HL-60 (cell line): ENCODE measurements at regions not wholly inside any gene's neighbourhood (a gene's known extent, or its start where the extent isn't known, plus 50 kb on each side); places are given as distances from the start of the nearest gene placed in this dataset.

ENCODE experiments used
- CTCF ChIP-seq: IDR thresholded peaks from one replicate; pipeline ENCODE4 v1.5.1; 2011; ENCODE audit warnings: low read length, control low read depth, inconsistent platforms; ENCODE audit not compliant: insufficient read depth
- TF ChIP-seq, protein P1 (sequence below): IDR thresholded peaks from 2 replicates; pipeline ENCODE4 v1.6.1; 2012; ENCODE audit warnings: low read depth; ENCODE audit not compliant: insufficient replicate concordance

DNA sequence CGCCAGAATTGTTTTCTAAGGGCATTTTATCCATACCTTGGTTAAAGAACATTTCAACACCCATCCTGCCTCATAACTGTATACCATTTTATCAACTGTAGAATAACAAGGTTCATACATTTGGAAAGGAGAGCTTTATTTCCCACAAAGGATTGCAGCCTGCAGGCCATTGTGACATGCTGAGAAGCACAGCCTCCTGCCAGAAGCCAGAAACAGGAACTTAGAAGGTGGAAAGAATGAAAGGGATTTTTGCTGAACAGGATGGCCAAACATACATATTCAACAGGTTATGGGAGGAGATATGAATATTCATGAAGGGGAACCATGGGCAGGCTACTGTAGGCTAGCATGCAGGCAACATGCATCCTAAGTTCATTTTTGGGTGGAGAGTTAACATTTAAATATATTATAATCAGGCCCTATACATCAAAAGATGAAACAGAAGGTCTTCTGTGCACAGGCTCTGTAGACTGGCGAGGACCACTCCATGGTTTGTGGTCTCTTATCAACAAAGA is 59.9 kb upstream of the DIRAS2 start:
- TF ChIP-seq, protein P1, sequence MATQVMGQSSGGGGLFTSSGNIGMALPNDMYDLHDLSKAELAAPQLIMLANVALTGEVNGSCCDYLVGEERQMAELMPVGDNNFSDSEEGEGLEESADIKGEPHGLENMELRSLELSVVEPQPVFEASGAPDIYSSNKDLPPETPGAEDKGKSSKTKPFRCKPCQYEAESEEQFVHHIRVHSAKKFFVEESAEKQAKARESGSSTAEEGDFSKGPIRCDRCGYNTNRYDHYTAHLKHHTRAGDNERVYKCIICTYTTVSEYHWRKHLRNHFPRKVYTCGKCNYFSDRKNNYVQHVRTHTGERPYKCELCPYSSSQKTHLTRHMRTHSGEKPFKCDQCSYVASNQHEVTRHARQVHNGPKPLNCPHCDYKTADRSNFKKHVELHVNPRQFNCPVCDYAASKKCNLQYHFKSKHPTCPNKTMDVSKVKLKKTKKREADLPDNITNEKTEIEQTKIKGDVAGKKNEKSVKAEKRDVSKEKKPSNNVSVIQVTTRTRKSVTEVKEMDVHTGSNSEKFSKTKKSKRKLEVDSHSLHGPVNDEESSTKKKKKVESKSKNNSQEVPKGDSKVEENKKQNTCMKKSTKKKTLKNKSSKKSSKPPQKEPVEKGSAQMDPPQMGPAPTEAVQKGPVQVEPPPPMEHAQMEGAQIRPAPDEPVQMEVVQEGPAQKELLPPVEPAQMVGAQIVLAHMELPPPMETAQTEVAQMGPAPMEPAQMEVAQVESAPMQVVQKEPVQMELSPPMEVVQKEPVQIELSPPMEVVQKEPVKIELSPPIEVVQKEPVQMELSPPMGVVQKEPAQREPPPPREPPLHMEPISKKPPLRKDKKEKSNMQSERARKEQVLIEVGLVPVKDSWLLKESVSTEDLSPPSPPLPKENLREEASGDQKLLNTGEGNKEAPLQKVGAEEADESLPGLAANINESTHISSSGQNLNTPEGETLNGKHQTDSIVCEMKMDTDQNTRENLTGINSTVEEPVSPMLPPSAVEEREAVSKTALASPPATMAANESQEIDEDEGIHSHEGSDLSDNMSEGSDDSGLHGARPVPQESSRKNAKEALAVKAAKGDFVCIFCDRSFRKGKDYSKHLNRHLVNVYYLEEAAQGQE, result no peak
- TF ChIP-seq CTCF, result no peak
